NCI-H2029 treated with DMSO at 0.1 percent for 48 hours (cell line): ENCODE measurements at regions not wholly inside any gene's neighbourhood (a gene's known extent, or its start where the extent isn't known, plus 50 kb on each side); places are given as distances from the start of the nearest gene placed in this dataset.

ENCODE experiments used
- DNase-seq: peaks from one replicate; lab custom pipeline; 2025; lab: John Stamatoyannopoulos, UW

DNA sequence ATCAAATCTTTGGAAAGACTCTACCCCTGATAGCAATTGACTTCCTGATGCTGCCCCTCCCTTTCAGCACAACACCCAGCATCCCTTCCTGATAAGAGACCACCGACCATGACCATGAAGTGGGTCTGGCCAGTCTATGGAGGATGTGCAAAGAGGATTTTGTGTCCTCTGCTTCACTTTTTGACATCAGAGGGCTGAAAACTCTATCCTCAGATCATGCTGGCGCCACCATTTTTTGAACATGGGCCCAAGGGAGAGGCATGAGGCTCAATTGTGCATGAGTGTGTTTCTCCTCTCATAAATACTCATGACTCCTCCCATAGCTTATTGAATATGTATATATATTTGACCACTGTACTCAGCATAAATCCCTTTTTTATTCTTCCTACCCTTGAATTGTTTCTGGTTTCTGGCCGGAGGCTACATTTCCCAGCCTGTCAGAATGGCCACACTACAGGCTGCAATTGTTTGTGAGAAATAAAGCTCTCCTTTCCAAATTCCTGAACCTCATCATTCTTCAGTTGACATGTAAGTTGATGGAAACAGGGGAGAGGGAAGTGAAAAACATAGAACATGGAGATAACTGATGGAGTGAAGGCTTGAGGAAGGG, 314.1 kb downstream of the MYCN start:
- no peak for DNase-seq

DNA sequence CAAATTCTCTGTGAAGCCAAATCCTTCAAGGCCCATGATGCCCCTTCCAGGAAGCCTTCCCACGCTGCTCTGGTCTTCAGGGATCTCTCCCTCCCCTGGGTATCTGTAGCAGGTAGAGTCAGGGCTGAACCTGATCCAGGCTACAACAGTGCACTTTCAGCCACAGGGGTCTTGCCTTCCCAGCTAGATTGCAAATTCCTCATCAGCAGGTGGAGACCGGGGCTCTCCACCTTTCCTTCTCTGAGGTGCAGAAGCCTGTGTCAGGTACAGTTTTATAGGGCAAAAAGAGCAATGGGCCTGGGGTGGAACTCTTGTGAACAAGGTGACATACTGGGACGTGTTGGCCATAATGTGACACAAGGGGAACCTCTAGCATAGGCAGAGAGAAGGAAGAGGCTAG, 312.9 kb downstream of the MYCN start:
- DNase-seq = no peak

DNA sequence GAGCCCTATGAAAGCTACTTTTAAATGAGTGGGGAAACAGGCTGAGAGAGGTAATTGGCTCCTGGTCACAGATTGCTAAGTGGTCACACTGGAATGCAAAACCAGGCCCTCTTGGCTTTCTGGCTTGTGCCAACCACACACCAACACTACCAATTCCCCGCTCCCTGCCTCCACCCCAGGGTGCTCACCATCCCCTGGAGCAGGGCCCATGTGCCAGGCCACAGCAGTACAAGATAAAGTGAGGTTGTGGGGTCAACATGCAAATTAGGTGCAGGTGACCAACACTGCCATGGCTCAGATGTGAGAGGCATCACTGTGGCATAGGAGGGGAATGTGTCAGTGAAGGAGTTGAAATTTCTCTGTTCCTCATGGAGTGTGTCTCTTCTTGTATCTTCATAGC, 312.5 kb downstream of the MYCN start:
- no peak for DNase-seq

DNA sequence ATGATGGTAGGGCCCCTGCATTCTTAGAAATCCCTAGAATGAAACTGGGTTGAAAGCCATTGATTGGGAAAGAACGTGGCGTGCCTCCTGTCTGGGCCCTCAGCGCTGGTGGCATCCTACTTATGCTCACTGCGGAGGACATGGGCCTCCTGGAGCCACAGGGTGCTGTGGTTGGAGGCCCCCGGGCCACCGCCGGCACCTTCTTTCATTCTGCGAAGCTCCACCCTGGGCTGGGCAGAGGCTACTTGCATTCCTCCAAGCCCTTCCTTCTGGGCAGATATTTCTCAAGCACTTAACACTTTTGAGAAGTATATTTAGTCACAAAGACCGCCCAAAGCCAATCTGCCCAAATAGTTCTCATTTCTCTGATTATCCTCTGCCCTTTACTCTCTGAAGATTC, 311.9 kb downstream of the MYCN start:
- DNase-seq = no peak

DNA sequence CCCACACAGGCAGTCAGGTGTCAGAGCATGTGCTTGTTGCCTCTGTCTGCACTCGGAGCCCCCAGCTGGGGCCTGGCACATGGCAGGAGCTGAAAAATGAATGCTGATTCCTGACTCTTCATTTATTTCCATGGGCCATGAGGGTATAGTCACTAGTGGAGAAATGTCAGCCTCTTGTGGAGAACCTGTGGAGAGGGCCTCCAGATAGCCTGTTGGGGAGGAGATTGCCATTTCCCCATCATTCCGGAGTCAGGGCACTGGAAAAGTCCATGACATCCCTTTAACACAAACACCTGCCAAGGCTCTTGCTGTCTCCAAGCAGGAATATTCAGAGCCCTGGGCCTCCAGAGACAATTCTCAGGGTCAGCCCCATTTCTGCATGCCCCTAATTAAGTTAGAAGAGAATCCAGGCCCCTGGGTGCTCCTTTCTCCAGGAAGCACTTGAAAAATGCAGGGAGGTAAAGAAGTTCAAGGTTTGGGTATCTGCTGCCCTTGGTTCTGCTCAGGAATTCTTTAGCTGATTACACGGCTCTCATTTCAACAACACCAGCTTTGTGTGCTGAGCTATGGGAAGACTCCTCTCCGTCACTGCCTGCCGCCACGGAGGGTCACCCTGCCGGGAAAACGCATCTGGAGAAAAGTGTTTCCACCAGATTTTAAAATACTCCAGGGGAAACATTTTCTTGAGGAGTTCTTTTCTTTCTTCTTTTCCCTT, 311.3 kb downstream of the MYCN start:
- DNase-seq = no peak

DNA sequence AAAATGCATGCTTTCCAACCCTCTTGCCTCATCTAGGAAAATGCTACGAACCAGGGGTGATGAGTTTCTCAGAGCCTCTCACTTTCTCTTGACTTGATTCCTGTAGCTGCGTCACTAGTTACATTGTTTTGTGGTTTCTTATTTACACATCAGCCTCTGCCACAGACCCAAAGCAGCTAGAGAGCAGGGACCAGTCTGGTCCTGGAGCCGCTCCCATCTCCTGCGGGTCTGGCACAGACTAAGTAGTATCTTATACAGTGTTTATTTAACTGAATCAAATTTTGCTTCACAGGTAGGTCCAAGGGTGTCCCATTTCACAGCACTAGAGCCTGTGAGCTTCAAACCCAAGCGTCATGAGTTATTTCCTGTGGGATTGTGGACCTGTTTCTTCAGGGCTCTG, 310.5 kb downstream of the MYCN start:
- no peak for DNase-seq

DNA sequence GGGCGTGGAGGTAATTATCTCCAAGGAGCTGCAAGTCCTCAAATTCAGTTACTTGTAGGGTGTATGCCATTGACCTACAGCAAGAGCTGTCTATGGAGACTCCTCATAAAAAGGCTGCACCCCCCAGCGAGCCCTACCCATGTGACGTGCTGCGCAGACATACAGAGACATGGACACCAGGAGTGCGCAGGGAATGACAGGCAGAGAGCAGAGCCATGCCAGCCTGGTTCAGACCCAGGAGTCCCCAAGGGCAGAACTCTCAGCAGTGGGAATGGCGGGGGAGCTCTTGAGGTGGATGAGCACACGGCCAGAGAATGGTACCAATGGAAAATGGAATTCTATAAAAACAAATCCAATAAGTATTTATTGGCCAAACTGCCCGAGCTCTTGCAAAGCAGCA, 310.1 kb downstream of the MYCN start:
- DNase-seq = no peak

DNA sequence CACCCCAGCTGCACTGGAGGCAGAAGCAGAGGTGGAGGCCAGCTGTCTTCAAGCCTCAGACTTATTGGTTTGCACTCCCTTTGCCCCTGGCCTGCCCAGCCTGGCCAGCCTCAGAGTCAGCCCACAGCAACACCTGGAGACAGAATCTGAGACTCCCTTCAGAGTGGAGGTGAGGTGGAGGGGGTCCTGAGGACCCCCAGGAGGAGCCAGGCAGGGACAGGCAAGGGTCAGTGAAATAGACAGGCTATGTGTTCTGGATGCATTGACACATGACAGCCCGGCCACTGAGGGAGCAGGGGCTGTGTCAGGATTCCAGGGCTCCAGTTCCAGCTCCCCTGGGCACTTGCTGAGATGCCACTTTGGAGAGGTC, 309.7 kb downstream of the MYCN start:
- no peak for DNase-seq

DNA sequence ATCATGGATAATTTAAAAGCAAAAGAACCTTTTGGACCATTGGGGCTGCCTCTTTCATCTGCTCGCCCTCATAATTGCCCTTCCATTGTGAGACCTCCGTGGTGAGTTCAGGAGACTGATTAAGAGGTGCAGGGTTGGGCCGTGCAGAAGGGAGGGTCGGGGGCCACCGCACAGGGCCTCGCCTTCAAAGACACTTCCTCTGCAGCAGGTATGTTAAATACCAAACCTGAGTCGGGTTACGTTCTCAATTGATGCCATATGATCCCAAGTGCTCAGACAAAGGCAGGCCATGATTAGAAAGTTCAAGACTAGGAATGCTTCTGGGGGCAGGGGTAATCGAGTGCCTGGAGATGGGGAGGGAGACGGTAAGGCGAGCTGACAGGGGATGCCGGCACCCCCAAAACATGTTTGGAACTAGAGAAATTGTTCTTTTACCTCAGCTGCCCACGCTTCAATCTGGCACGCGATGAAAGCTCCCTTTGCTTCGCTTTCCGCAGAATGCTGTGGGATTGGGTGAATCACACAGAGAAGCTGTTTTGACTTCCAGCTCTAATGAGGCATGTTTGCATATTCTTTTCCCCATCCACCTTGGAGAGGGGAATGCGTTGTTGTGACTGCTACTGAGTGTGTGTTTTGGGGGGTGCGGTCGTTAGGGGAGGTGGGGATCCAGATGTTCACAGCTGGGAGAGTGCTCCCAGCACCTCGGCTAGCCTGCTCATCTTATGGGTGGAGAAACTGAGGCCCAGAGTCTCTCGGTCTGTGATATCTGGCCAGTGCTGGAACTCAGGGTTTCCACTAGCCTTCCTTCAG, 309.1 kb downstream of the MYCN start:
- DNase-seq = no peak

DNA sequence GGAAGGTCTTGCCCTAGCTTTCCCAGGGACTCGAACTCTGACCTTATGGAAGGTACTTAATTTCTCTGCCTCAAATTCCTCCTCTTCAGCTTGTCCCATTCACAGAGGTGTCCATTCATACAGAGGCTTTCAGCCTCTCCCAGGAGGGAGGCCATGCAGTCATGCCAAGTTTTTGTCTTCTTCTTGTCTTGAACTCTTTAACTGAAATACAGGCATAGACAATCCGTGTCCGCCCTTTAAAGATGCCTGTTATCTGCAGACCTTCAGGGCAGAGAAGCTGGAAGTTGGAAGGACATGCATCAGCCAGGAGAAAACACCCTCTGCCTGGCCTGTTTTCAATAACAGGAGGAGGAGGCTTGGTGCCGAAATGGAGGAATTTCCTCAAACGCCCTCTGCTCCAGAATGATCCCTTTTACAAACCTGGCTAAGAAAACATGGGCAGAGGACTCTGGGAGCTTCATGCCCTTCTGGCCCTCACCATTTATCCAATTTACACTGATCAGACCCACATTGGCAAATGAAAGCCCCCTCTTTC, 308.3 kb downstream of the MYCN start:
- no peak for DNase-seq

DNA sequence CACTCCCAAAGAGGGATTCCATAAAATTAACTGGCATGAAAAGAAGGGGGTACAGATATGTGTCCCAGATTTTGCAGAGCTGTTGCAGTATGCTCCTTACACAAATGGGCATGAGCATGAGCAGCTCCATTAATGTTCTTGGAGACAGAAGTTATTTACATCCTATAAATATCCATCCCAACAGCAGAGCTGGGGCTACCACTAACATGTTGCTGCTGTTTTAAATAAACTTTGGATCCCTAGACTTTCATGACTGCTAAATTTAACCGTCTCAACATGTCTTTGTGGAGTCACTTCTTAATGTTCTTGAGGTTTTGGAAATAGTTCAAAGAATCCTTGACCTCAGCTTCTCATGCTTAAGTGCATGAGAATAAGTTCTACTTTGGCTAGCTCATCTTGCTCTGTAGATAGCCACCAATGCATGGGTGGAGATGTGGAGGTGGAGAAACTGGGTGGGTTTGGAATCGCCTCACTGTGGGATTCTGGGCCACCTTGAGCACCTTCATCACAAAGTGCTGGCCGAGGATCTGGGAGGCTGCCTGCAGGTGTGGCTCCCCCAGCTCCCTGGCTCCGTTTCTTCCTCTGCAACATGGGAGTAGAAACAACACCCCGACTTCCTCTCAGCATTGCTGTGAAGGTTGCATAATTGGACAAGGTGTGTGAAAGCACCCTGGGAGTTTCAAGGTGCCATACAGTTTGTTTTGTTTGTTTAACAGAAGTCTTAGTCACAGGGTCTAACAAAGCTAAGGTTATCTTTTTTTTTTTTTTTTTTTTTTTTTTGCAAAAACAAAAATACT, 307.2 kb downstream of the MYCN start:
- no peak for DNase-seq

DNA sequence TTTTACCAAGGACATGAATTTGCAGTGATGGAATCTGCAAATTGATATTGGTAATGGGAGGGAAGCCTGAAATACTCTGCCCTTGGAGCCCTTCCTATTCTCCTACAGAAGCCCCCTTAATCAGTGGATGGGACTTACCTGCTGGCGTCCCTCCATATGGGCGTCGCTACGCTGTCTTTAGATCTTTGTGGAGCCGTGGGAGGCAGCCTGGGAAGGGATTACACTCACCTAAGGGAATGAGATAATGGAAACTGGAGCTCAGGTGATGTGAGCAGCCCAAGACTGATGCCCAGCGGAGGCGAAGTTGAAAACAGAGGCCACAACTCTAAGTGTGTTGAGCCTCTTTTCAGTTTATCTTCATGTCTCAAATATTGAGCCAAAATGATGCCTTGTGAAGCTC, 306.6 kb downstream of the MYCN start:
- DNase-seq = no peak

DNA sequence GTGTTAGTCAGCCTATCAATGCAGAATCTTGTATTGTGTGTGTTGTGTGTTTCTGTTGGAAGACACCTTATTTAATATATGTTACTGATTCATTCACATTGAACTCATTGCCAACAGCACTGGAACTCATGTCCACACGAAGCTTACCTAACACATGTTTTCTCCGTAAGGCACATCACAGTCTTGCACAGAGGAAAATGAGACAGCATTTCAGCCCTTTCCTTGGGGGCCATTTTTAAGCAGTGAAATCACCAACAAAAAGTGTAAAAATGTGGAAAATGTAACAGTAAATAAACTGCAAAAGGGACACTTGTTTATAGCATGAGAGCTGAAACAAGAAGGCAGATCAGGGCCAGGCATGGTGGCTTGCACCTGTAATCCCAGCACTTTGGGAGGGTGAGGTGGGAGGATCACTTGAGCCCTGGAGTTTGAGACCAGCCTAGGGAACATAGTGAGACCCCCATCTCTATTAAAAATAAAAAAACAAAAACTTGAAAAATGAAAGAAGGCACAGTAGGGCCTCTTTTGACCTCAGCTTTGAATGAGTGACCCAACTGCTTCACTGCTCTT, 306.0 kb downstream of the MYCN start:
- DNase-seq = no peak

DNA sequence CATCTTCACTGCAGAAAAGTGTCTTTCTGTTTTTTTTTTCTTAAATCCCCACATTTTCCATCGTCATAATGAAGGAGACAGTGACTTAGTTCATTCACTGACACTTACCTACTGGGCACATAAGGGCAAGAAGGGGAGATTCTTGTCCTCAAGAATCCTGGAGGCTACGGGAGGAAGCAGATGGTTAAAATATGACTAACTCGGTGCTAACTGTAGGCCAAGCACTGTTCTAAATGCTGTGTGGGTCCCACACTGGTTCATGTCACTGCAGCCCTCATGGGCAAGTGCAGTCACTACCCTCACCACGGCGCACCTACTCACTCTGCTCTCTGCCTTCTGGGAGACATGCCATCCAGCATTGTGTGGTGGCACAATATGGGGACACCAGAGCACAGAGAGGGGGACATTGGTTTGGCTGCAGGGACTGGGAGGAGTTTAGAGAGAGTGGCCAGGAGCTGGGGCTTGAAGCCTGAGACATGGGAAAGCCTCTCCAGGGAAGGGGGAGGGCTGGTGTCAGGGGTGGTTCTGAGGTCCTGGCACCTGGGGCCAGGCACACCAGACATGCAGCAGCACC, 305.2 kb downstream of the MYCN start:
- DNase-seq = no peak

DNA sequence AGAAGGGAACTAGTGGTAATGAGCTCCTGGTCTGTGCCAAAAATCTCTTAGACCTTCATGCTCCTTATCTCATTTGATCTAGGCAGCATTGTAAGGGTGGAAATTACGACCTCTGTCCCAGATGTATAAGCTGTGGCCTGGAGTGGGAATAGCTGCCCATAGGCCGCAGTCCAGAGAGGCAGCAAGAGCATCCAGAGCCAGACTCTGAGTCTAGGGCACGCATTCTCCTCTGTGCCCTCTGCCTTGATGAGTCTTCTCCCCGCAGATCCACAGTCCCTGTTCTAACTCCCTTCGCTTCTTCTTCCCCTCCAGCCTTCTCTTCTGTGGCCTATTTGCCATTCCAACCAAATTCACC, 304.6 kb downstream of the MYCN start:
- DNase-seq = no peak

DNA sequence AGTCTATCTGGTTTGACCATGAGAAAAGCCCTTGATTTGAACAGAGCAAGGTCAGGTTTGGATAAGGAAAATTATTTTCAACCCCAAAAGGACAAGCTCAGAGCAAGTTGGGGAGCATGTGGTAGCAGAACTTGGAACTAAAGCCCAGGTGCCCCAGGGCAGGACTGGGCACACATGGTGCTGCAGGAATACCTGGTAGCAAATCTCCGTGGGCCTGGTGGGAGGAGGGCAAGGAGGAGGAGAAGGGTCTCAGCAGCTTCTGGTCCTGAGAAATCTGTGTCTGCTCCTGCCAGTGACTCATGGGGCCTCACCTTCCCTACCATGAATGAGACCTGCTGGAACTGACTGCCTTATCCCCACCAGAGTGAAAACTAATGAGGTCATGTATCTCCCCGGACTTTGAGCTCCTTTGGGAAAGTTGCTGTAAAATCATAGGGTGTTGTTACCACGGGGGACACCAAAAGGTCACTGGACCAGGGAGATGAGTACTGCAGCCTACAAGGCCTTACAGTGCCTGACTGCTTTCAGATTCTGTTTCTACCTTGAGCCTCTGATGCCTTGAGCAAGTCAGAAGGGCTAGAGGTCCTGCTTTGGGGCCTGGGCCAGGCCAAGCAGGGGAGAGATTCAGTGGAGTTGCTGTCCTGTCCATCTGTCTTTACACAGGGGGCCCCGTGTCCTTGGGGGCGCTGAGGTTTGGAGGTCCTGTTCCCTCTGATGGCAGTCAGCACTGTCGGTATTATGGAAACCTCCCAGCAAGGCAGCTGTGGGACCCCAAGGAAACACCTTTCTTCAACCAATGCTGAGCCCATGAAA, 304.0 kb downstream of the MYCN start:
- DNase-seq = no peak

DNA sequence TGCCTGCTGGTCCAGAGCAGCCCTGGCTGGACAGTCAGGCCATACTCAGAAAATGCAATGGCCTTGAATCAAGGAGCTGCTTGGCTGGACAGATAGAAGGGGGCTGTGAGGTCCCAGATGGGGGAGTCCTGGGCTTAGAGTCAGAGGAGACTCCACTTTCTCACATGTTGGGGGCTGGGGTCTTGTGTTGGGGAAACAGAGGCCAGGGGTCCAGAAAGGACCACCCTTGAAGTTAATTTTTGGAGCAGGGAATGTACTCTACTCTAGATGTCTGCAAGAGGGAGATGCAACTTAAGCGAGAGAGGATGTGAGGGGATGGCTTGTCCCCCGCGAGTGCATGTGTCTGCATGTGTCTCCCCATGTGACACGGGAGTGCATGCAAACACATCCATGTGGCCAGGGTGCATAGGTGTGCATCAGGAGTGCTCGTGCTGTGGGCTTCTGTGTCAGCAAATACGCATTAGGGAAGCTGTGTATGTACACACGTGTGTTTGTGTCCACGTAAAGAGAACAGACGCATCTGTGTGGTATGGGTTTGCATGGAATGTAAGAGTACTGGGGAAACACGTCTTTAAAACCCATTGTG, 303.2 kb downstream of the MYCN start:
- DNase-seq = no peak

DNA sequence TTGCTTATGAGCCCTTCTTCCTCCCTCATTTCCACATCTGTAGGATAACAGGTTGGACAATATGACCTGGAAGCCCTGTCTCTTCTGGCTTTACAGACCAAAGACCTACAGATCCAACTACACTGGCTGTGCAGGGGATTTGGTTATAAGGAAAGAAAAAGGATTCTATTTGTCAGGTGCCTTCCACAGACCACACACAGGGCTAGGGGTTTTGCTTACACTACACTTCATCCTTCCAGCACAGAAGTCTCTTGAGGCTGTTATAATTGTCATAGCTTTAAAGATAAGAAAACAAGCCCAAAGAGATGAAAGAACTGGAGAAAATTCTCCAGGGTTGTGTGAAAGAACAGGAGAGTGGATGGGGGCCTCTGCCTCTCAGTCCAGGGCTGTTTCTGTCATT, 302.6 kb downstream of the MYCN start:
- no peak for DNase-seq

DNA sequence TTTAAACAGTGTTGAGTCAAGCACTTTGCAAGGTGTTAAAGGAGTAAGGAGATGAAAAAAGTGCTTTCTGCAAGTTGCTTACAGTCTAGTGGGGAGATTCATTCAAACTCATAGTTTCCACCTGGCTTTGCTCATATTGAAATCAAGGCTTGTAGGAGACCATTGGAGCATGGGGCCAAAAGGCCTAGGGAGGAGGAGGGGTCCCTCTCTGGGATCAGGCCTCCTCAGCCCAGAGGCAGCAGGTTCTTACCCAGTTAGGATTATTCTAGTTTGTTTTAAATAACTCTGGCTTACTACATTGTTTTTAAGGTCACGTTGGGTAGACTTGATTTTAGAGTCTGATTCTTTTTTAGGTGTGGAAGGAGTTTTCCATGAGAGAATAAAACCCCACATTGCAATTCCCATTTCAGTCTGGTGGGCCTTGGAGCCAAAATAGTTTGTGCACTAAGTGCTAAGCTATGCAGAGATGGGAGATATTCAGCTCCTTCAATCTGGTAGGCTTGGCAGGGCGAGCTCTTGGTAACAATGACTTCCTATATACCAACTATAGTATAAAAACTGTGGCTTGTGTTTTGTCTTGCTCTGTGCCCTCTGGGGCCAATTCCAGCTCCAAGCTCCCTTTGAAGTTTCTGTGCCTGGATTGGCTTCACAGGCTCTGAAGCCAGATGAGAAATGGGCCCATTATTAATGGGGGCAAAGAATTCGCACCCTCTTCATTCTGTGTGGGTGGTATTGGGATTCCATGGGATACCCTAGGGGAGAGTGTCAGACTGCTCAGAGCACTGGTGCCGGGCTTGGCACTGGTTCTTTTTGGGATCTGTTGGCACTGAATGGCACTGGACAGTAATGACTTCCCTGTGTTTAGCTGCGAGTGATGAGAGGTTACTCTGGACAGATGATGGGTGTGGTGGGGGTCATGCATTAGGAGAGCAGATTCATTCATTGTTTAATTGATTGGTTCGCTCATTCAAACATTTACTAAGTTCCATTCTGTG, 301.1 kb downstream of the MYCN start:
- DNase-seq = no peak
